Stomach (tissue), 8 donors: ENCODE measurements at regions not wholly inside any gene's neighbourhood (a gene's known extent, or its start where the extent isn't known, plus 50 kb on each side); places are given as distances from the start of the nearest gene placed in this dataset.
"Not testable (repeated sequence)": the region's sequence is repeated elsewhere in the genome, so short reads cannot be mapped to it uniquely, and the experiment has no call there.

Source experiments
- DNase-seq, 2 donors: peaks; one replicate each; pipeline versions ENCODE4 v3.0.0 to v3.0.0-alpha.2; 2013 to 2019
- H3K27ac ChIP-seq, 5 donors: fragments of 200-600 bp in 4 of 5; sonication (generic) in 4 of 5; one replicate each; pipeline ENCODE4 v1.5.1; 2013 to 2019; ENCODE audit warnings: mild to moderate bottlenecking in 1 of 5, moderate library complexity in 1 of 5
- H3K27me3 ChIP-seq, 3 donors: fragments of 200-600 bp; sonication (generic); one replicate each; pipeline ENCODE4 v1.5.1; 2017 to 2019; ENCODE audit warnings: mixed run types in 1 of 3
- H3K36me3 ChIP-seq, 4 donors: fragments of 200-600 bp; sonication (generic); 1 replicate in 3 of 4; 2 replicates in 1 of 4; pipeline ENCODE4 v1.5.1; 2016 to 2019
- H3K4me1 ChIP-seq, 4 donors: fragments of 200-600 bp; sonication (generic); one replicate each; pipeline ENCODE4 v1.5.1; 2016 to 2019
- H3K4me3 ChIP-seq, 4 donors: fragments of 200-600 bp; sonication (generic) in 3 of 4; one replicate each; pipeline ENCODE4 v1.5.1; 2016 to 2019; ENCODE audit warnings: mild to moderate bottlenecking in 1 of 4
- H3K9me3 ChIP-seq, 4 donors: fragments of 200-600 bp; sonication (generic); one replicate each; pipeline ENCODE4 v1.5.1; 2016 to 2019
- CTCF ChIP-seq, 7 experiments: fragments of 450-650 bp in 4 of 7; fragments of 200-600 bp in 3 of 7; sonication (generic) in 3 of 7; IDR thresholded peaks; one replicate each; pipeline ENCODE4 v1.5.1; 2016 to 2019; ENCODE audit warnings: antibody characterized with exemption in 7 of 7, control low read depth in 2 of 7, mild to moderate bottlenecking in 1 of 7
- EP300 ChIP-seq: sonication (generic); formaldehyde crosslinking; IDR thresholded peaks from one replicate; pipeline ENCODE4 v1.6.1; 2017; ENCODE audit warnings: antibody characterized with exemption
- POLR2A ChIP-seq, 4 donors: fragments of 450-650 bp; IDR thresholded peaks; one replicate each; pipeline ENCODE4 v1.6.1; 2016; ENCODE audit warnings: antibody characterized with exemption in 4 of 4, control low read depth in 2 of 4, mild to moderate bottlenecking in 1 of 4, moderate library complexity in 1 of 4
- POLR2AphosphoS5 ChIP-seq, 3 donors: sonication (generic); formaldehyde crosslinking; IDR thresholded peaks; one replicate each; pipeline ENCODE4 v1.6.1; 2016; ENCODE audit warnings: antibody characterized with exemption in 3 of 3
- WGBS, 5 donors: extraction: QIAGEN DNeasy Blood & Tissue Kit in 3 of 5; methylation state at CpG; one replicate each; pipeline versions ENCODE4 v1.1.5 to v1.1.7; 2013 to 2018; 5-methylcytosine and 5-hydroxymethylcytosine counted together
- intact Hi-C: fragments of 100-400 bp; cut with DNase I; formaldehyde crosslinking; loops from one replicate; pipeline ENCODE4 v1.15.1; 2023; ENCODE audit warnings: low total_unique reads
- donor health status: healthy with polysubstance abuse.
- donor health status: Bipolar disorder and iron deficiency.
- donor health status: healthy.

- H3K27me3 ChIP-seq = no peaks in the 10 kb centered on the region
- H3K4me1 ChIP-seq = peaks cover 0 to 5% (median 0%) of the 10 kb centered on the region in 4 donors
- H3K9me3 ChIP-seq = no peaks in the 10 kb centered on the region
- H3K27ac ChIP-seq = no peak overlapping the region
- H3K36me3 ChIP-seq = peaks cover 15 to 92% (median 88%) of the 10 kb centered on the region in 4 donors
- no peak overlapping the region for H3K4me3 ChIP-seq
- no peak for DNase-seq
- intact Hi-C loops = no loop called here
- 66 to 76% (median 70%) methylated on average over 4 of the region's 4 CpGs for WGBS, 5 donors
- no peak for TF ChIP-seq CTCF (IDR thresholded peaks at IDR 0.05)
- TF ChIP-seq POLR2AphosphoS5 (IDR thresholded peaks at IDR 0.05) = no peak
- TF ChIP-seq POLR2A (IDR thresholded peaks at IDR 0.05) = no peak
- TF ChIP-seq EP300 = no peak
Observed at GRCh38 chr21:36217743-36218142, 61.1 kb downstream of the DOP1B start.

DNA sequence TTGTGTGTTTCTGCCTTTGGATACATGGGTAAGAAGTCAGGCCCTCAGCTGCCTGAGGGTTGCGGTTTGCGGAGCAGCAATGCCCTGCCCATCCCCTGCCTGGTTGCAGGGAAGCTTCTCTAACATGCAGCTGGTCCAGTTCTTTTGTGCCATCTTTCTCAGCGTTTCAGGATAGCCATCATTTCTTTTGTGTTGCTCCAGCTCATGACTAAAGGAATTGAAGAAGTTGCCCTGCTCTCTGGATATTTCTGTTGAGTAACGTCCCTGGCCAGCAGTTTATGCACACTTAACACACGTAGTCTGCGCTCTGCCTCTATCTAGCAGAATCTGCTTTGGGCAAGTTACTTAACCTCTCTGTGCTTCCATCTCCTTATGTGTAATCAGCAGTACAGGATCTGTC is 62.1 kb downstream of the DOP1B start:
- no peak for DNase-seq
- no peak overlapping the region for H3K4me3 ChIP-seq
- intact Hi-C loops = no loop called here
- H3K27ac ChIP-seq = no peak overlapping the region
- no peaks in the 10 kb centered on the region for H3K9me3 ChIP-seq
- 82 to 92% (median 86%) methylated on average over 6 of the region's 6 CpGs for WGBS, 5 donors
- peaks cover 17 to 92% (median 88%) of the 10 kb centered on the region in 4 donors for H3K36me3 ChIP-seq
- TF ChIP-seq CTCF (IDR thresholded peaks at IDR 0.05) (no peak), POLR2AphosphoS5 (IDR thresholded peaks at IDR 0.05) (no peak), EP300 (no peak), POLR2A (IDR thresholded peaks at IDR 0.05) (no peak)
- no peaks in the 10 kb centered on the region for H3K27me3 ChIP-seq
- peaks cover 0 to 5% (median 0%) of the 10 kb centered on the region in 4 donors for H3K4me1 ChIP-seq

DNA sequence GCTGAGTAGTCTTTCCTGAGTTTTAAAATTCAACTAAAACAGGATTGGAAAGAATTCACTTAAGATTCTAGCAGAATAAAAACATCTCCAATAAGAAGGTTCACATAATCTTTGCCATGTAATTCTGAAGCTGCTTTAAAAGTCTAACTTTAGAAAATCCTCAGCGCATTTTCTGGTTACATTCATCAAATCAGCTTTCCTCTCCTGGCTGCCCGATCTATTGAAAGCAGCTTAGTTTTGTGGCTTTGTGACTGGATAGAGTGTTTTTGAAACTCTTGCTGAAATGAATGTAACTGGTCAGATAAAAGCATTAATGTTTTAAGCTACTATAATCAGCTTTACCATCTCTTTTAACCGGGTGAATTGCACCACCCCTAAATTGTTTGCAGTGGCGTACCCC is 66.8 kb downstream of the DOP1B start:
- Histone ChIP-seq H3K36me3 (peaks cover 18 to 98% (median 93%) of the 10 kb centered on the region in 4 donors), H3K4me3 (no peak overlapping the region), H3K27ac (no peak overlapping the region), H3K27me3 (no peaks in the 10 kb centered on the region), H3K9me3 (no peaks in the 10 kb centered on the region), H3K4me1 (no peaks in the 10 kb centered on the region)
- WGBS, 5 donors = 88 to 92% (median 90%) methylated on average over 4 of the region's 4 CpGs
- TF ChIP-seq POLR2AphosphoS5 (IDR thresholded peaks at IDR 0.05) = no peak
- no peak for TF ChIP-seq EP300
- no peak for TF ChIP-seq CTCF (IDR thresholded peaks at IDR 0.05)
- no peak for TF ChIP-seq POLR2A (IDR thresholded peaks at IDR 0.05)
- intact Hi-C loops = no loop called here
- no peak for DNase-seq

- DNase-seq = no peak
Observed at GRCh38 chr21:36229181-36229580, 72.6 kb downstream of the DOP1B start.

GRCh38 chr21:36231444-36231843 is 74.8 kb downstream of the DOP1B start:
- H3K4me1 ChIP-seq = peaks cover 26 to 35% (median 34%) of the 10 kb centered on the region in 4 donors
- H3K4me3 ChIP-seq, H3K27me3 ChIP-seq, H3K27ac ChIP-seq, intact Hi-C loops, H3K9me3 ChIP-seq, DNase-seq: not testable (repeated sequence)
- 96 to 100% (median 97%) methylated on average over 3 of the region's 3 CpGs for WGBS, 5 donors
- H3K36me3 ChIP-seq = peaks cover 18 to 70% (median 69%) of the 10 kb centered on the region in 4 donors

More at GRCh38 chr21:36229181-36229580, 72.6 kb downstream of the DOP1B start:
- Histone ChIP-seq H3K27ac (no peak overlapping the region), H3K4me3 (no peak overlapping the region), H3K9me3 (no peaks in the 10 kb centered on the region), H3K4me1 (peaks cover 14 to 21% (median 17%) of the 10 kb centered on the region in 4 donors), H3K27me3 (no peaks in the 10 kb centered on the region), H3K36me3 (peaks cover 27 to 92% (median 92%) of the 10 kb centered on the region in 4 donors)
- WGBS, 5 donors = 75 to 87% (median 85%) methylated on average over 4 of the region's 4 CpGs
- intact Hi-C loops = no loop called here
- no peak for TF ChIP-seq CTCF (IDR thresholded peaks at IDR 0.05)
- TF ChIP-seq EP300 = no peak
- no peak for TF ChIP-seq POLR2AphosphoS5 (IDR thresholded peaks at IDR 0.05)
- no peak for TF ChIP-seq POLR2A (IDR thresholded peaks at IDR 0.05)
